GM23338 (cell line): ENCODE measurements at regions not wholly inside any gene's neighbourhood (a gene's known extent, or its start where the extent isn't known, plus 50 kb on each side); places are given as distances from the start of the nearest gene placed in this dataset.
"Not testable (repeated sequence)": the region's sequence is repeated elsewhere in the genome, so short reads cannot be mapped to it uniquely, and the experiment has no call there.

ENCODE experiments used
- ATAC-seq: fragments of 200-7000 bp; cut with Tn5 transposase; 3 replicates; pipeline ENCODE4 v1.9.1; 2020
- DNase-seq: peaks from one replicate; pipeline ENCODE4 v3.0.0-alpha.2; 2015; ENCODE audit warnings: low spot score
- H2AFZ ChIP-seq: fragments of 200-600 bp; sonication (generic); 2 replicates; pipeline ENCODE4 v1.8.0; 2016; ENCODE audit warnings: antibody characterized with exemption, mild to moderate bottlenecking, moderate library complexity
- H3F3A ChIP-seq: fragments of 200-600 bp; sonication (generic); replicated peaks from 2 replicates; pipeline ENCODE4 v1.8.0; 2017; ENCODE audit warnings: antibody characterized with exemption, mixed run types, low read depth
- H3K27ac ChIP-seq: fragments of 200-600 bp; sonication (generic); 2 replicates; pipeline ENCODE4 v1.6.1; 2016; ENCODE audit warnings: low read depth
- H3K27me3 ChIP-seq: fragments of 200-600 bp; sonication (generic); 2 replicates; pipeline ENCODE4 v1.8.0; 2016; ENCODE audit warnings: mild to moderate bottlenecking, mixed run types, moderate library complexity; ENCODE audit not compliant: insufficient read depth
- H3K36me3 ChIP-seq: fragments of 200-600 bp; sonication (generic); 2 replicates; pipeline ENCODE4 v1.8.0; 2016; ENCODE audit warnings: mild to moderate bottlenecking; ENCODE audit not compliant: insufficient read depth
- H3K4me1 ChIP-seq: fragments of 200-600 bp; sonication (generic); 2 replicates; pipeline ENCODE4 v1.8.0; 2016; ENCODE audit warnings: mild to moderate bottlenecking, moderate library complexity; ENCODE audit not compliant: insufficient read depth
- H3K4me2 ChIP-seq: fragments of 200-600 bp; sonication (generic); 2 replicates; pipeline ENCODE4 v1.7.1; 2017; ENCODE audit warnings: mixed run types
- H3K4me3 ChIP-seq: fragments of 200-600 bp; sonication (generic); 2 replicates; pipeline ENCODE4 v1.6.1; 2016; ENCODE audit warnings: mixed run types
- H3K79me2 ChIP-seq: fragments of 200-600 bp; sonication (generic); replicated peaks from 2 replicates; pipeline ENCODE4 v1.8.0; 2017; ENCODE audit warnings: mild to moderate bottlenecking; ENCODE audit not compliant: insufficient read depth
- H3K9me2 ChIP-seq: fragments of 200-600 bp; sonication (generic); 2 replicates; pipeline ENCODE4 v1.8.0; 2017; ENCODE audit not compliant: insufficient read depth
- H4K20me1 ChIP-seq: fragments of 200-600 bp; sonication (generic); replicated peaks from 2 replicates; pipeline ENCODE4 v1.8.0; 2017; ENCODE audit warnings: mild to moderate bottlenecking; ENCODE audit not compliant: insufficient read depth
- H3K27ac Mint-ChIP-seq: 2 replicates; pipeline ENCODE4 v1.8.0; 2020; ENCODE audit warnings: inconsistent platforms, mild to moderate bottlenecking, moderate library complexity, mixed read lengths
- H3K27me3 Mint-ChIP-seq: 3 replicates; pipeline ENCODE4 v1.8.0; 2022; ENCODE audit warnings: low read depth, mild to moderate bottlenecking, moderate library complexity, mixed read lengths, inconsistent platforms; ENCODE audit not compliant: insufficient read depth, poor library complexity
- H3K36me3 Mint-ChIP-seq: 3 replicates; pipeline ENCODE4 v1.8.0; 2021; ENCODE audit warnings: low read depth, mild to moderate bottlenecking, inconsistent platforms, moderate library complexity, mixed read lengths
- H3K4me1 Mint-ChIP-seq: 3 replicates; pipeline ENCODE4 v1.8.0; 2020; ENCODE audit warnings: mild to moderate bottlenecking, inconsistent platforms, mixed read lengths
- H3K4me3 Mint-ChIP-seq: 3 replicates; pipeline ENCODE4 v1.8.0; 2021; ENCODE audit warnings: moderate library complexity, mild to moderate bottlenecking, inconsistent platforms, mixed read lengths
- H3K9me3 Mint-ChIP-seq: 3 replicates; pipeline ENCODE4 v1.8.0; 2020; ENCODE audit warnings: moderate library complexity, mild to moderate bottlenecking, inconsistent platforms, mixed read lengths

GRCh38 chr11:39536323-39536722 is 1923.1 kb downstream of the LRRC4C start:
- not testable (repeated sequence) for H3K79me2 ChIP-seq, H3K4me2 ChIP-seq, DNase-seq, H3K9me2 ChIP-seq, H2AFZ ChIP-seq, ATAC-seq, H3K36me3 ChIP-seq, H3K4me1 ChIP-seq, H3K27me3 ChIP-seq, H3K27ac Mint-ChIP-seq, H3F3A ChIP-seq, H3K4me3 Mint-ChIP-seq, H3K27me3 Mint-ChIP-seq, H3K36me3 Mint-ChIP-seq, H3K27ac ChIP-seq, H3K4me1 Mint-ChIP-seq, H3K4me3 ChIP-seq, H4K20me1 ChIP-seq
- peaks cover 37% of the 10 kb centered on the region for H3K9me3 Mint-ChIP-seq
